CD14-positive monocyte (primary cell): ENCODE measurements at regions not wholly inside any gene's neighbourhood (a gene's known extent, or its start where the extent isn't known, plus 50 kb on each side); places are given as distances from the start of the nearest gene placed in this dataset.

Experiments
- DNase-seq, 3 donors: peaks; one replicate each; pipeline ENCODE4 v3.0.0-alpha.2; 2011 to 2022
- H2AFZ ChIP-seq: 2 replicates; pipeline ENCODE4 v1.6.0; 2012; ENCODE audit warnings: mild to moderate bottlenecking, low read depth, low read length, inconsistent platforms; ENCODE audit not compliant: insufficient read depth, poor library complexity, severe bottlenecking
- H3K27ac ChIP-seq, 2 donors: 1 replicate in 1 of 2; 2 replicates in 1 of 2; pipeline ENCODE4 v1.5.1; 2012 to 2013; ENCODE audit warnings: low read length in 2 of 2, control low read depth in 1 of 2, inconsistent platforms in 1 of 2, low read depth in 1 of 2, mild to moderate bottlenecking in 1 of 2
- H3K27me3 ChIP-seq, 2 donors: one replicate each; pipeline versions ENCODE4 v1.6.0 to v1.6.1; 2011 to 2013; ENCODE audit warnings: low read length in 2 of 2; ENCODE audit not compliant: control insufficient read depth in 2 of 2, insufficient read depth in 2 of 2
- H3K36me3 ChIP-seq, 2 donors: replicated peaks in 1 of 2; 1 replicate in 1 of 2; 2 replicates in 1 of 2; pipeline versions ENCODE4 v1.5.1 to v1.6.1; 2012 to 2013; ENCODE audit warnings: low read length in 2 of 2, control low read depth in 1 of 2, inconsistent platforms in 1 of 2, mild to moderate bottlenecking in 1 of 2; ENCODE audit not compliant: insufficient read depth in 2 of 2, control insufficient read depth in 1 of 2
- H3K4me1 ChIP-seq, 2 donors: 1 replicate in 1 of 2; 2 replicates in 1 of 2; pipeline versions ENCODE4 v1.5.1 to v1.6.1; 2012 to 2013; ENCODE audit warnings: low read length in 2 of 2, control low read depth in 1 of 2, inconsistent platforms in 1 of 2, mild to moderate bottlenecking in 1 of 2, moderate library complexity in 1 of 2; ENCODE audit not compliant: insufficient read depth in 2 of 2, control insufficient read depth in 1 of 2
- H3K4me2 ChIP-seq: replicated peaks from 2 replicates; pipeline ENCODE3; 2012; ENCODE audit warnings: low read length, moderate library complexity, mild to moderate bottlenecking; ENCODE audit not compliant: poor library complexity, severe bottlenecking; ENCODE audit errors: extremely low read depth
- H3K4me3 ChIP-seq, 3 experiments: fragments of 200-600 bp in 1 of 3; sonication (generic) in 1 of 3; replicated peaks in 1 of 3; 1 replicate in 2 of 3; 2 replicates in 1 of 3; pipeline ENCODE4 v1.5.1; 2011 to 2013; ENCODE audit warnings: low read length in 3 of 3, mild to moderate bottlenecking in 3 of 3, control low read depth in 2 of 3, low read depth in 2 of 3, inconsistent platforms in 1 of 3, moderate library complexity in 1 of 3
- H3K79me2 ChIP-seq: 2 replicates; pipeline ENCODE4 v1.6.0; 2012; ENCODE audit warnings: mild to moderate bottlenecking, control low read depth, inconsistent platforms, low read length, moderate library complexity; ENCODE audit not compliant: insufficient read depth
- H3K9ac ChIP-seq: 2 replicates; pipeline ENCODE4 v1.6.0; 2017; ENCODE audit warnings: low read length, mild to moderate bottlenecking; ENCODE audit not compliant: insufficient read depth, poor library complexity, severe bottlenecking
- H3K9me3 ChIP-seq, 2 donors: replicated peaks in 1 of 2; 1 replicate in 1 of 2; 2 replicates in 1 of 2; pipeline versions ENCODE4 v1.5.1 to v1.6.1; 2012 to 2013; ENCODE audit warnings: low read length in 2 of 2, control low read depth in 1 of 2; ENCODE audit not compliant: control insufficient read depth in 1 of 2, insufficient read depth in 1 of 2
- H4K20me1 ChIP-seq: 2 replicates; pipeline ENCODE4 v1.6.0; 2012; ENCODE audit warnings: mild to moderate bottlenecking, low read length, control low read depth, moderate library complexity; ENCODE audit not compliant: insufficient read depth
- H3K27ac Mint-ChIP-seq, 7 donors: one replicate each; pipeline ENCODE4 v1.8.0; 2020; ENCODE audit warnings: mild to moderate bottlenecking in 7 of 7, mixed read lengths in 7 of 7, moderate library complexity in 6 of 7, inconsistent platforms in 2 of 7
- H3K27me3 Mint-ChIP-seq, 3 donors: one replicate each; pipeline ENCODE4 v1.8.0; 2021 to 2022; ENCODE audit warnings: low read depth in 3 of 3, mild to moderate bottlenecking in 3 of 3, mixed read lengths in 3 of 3, moderate library complexity in 3 of 3, inconsistent platforms in 1 of 3
- H3K36me3 Mint-ChIP-seq, 2 donors: one replicate each; pipeline ENCODE4 v1.8.0; 2020; ENCODE audit warnings: mixed read lengths in 2 of 2, inconsistent platforms in 1 of 2, mild to moderate bottlenecking in 1 of 2
- H3K4me1 Mint-ChIP-seq: one replicate; pipeline ENCODE4 v1.8.0; 2020; ENCODE audit warnings: mild to moderate bottlenecking, mixed read lengths
- H3K4me3 Mint-ChIP-seq, 2 donors: one replicate each; pipeline ENCODE4 v1.8.0; 2020; ENCODE audit warnings: mild to moderate bottlenecking in 2 of 2, mixed read lengths in 2 of 2, moderate library complexity in 1 of 2
- H3K9me3 Mint-ChIP-seq, 7 donors: one replicate each; pipeline ENCODE4 v1.8.0; 2020 to 2022; ENCODE audit warnings: mixed read lengths in 7 of 7, mild to moderate bottlenecking in 6 of 7, moderate library complexity in 6 of 7, inconsistent platforms in 2 of 7
- CTCF ChIP-seq: fragments of 200-600 bp; IDR thresholded peaks from one replicate; pipeline ENCODE4 v1.8.0; 2022; ENCODE audit warnings: antibody characterized with exemption, mild to moderate bottlenecking
- WGBS: methylation state at CpG from one replicate; pipeline ENCODE4 v1.1.5; 2013; ENCODE audit warnings: missing lambda C conversion rate; ENCODE audit not compliant: insufficient coverage; 5-methylcytosine and 5-hydroxymethylcytosine counted together
- intact Hi-C, 2 donors: fragments of 100-400 bp; cut with micrococcal nuclease; formaldehyde crosslinking; loops; one replicate each; pipeline versions ENCODE4 v1.15.0 to v1.15.1; 2023

- Histone ChIP-seq H3K9ac (no peak overlapping the region), H3K4me1 (peaks cover 38 to 51% of the 10 kb centered on the region in 2 donors), H3K9me3 (peaks cover 0 to 3% of the 10 kb centered on the region in 2 donors), H3K36me3 (no peaks in the 10 kb centered on the region), H3K4me3 (no peak overlapping the region), H4K20me1 (no peaks in the 10 kb centered on the region), H3K27me3 (peaks cover 0 to 7% of the 10 kb centered on the region in 2 donors), H3K4me2 (no peak overlapping the region), H3K27ac (no peak overlapping the region), H3K79me2 (no peaks in the 10 kb centered on the region), H2AFZ (no peak overlapping the region)
- DNase-seq = no peak
- Mint-ChIP-seq H3K4me1 (peaks cover 58% of the 10 kb centered on the region), H3K27me3 (peaks cover 6 to 19% (median 17%) of the 10 kb centered on the region in 3 donors), H3K36me3 (peaks cover 0 to 1% of the 10 kb centered on the region in 2 donors), H3K27ac (no peak overlapping the region), H3K9me3 (peaks cover 0 to 11% (median 4%) of the 10 kb centered on the region in 7 donors), H3K4me3 (no peak overlapping the region)
- 95% methylated on average over 4 of the region's 9 CpGs for WGBS
- intact Hi-C loops = loop anchor here in 1 of 2 donors (10.0 kb wide), 1 partner anchor 46 kb away; no protein-coding TSS in a partner anchor
- no peak for TF ChIP-seq CTCF
Measured at GRCh38 chr10:11668847-11669610, 57.6 kb upstream of the USP6NL start.

- Mint-ChIP-seq H3K9me3 (peaks cover 0 to 10% (median 4%) of the 10 kb centered on the region in 7 donors), H3K27ac (peak overlapping the region in 2 of 7 donors; percentile 7 to 37), H3K4me1 (peaks cover 46% of the 10 kb centered on the region), H3K36me3 (peaks cover 0 to 1% of the 10 kb centered on the region in 2 donors), H3K27me3 (peaks cover 6 to 20% (median 14%) of the 10 kb centered on the region in 3 donors), H3K4me3 (peak overlapping the region in 1 of 2 donors; percentile 63)
- DNase-seq = peak in 1 of 3 donors; percentile 32
- Histone ChIP-seq H3K27me3 (peaks cover 0 to 4% of the 10 kb centered on the region in 2 donors), H3K9ac (no peak overlapping the region), H3K4me1 (peaks cover 25 to 39% of the 10 kb centered on the region in 2 donors), H3K79me2 (no peaks in the 10 kb centered on the region), H3K9me3 (peaks cover 0 to 3% of the 10 kb centered on the region in 2 donors), H3K27ac (no peak overlapping the region), H2AFZ (no peak overlapping the region), H3K36me3 (no peaks in the 10 kb centered on the region), H4K20me1 (no peaks in the 10 kb centered on the region), H3K4me2 (peak overlapping the region; percentile 27), H3K4me3 (no peak overlapping the region)
- intact Hi-C loops = loop anchor here in 1 of 2 donors (10.0 kb wide), 1 partner anchor 47 kb away; no protein-coding TSS in a partner anchor
- TF ChIP-seq CTCF = no peak
- no CpG with 5 or more reads among the region's 4 CpGs for WGBS
Measured at GRCh38 chr10:11667756-11668155, 56.3 kb upstream of the USP6NL start.
